ENCODE measurements at regions not wholly inside any gene's neighbourhood (a gene's known extent, or its start where the extent isn't known, plus 50 kb on each side); places are given as distances from the start of the nearest gene placed in this dataset.
A peak's percentile ranks its signal among the peaks of the same experiment; 100 is the strongest.

- no peak for TF ChIP-seq SSRP1 (CRISPR knock-in tag; IDR thresholded peaks at IDR 0.05)
- TF ChIP-seq ZNF264 (CRISPR knock-in tag; IDR thresholded peaks at IDR 0.05), result no peak; the same call in 1 of the 2 replicates
- no peak for TF ChIP-seq EED (CRISPR knock-in tag; IDR thresholded peaks at IDR 0.05)
- peak; percentile 95 for TF ChIP-seq XRCC5 (optimal IDR thresholded peaks at IDR 0.05; ENCODE audit: low read length)
- TF ChIP-seq AGO2 (optimal IDR thresholded peaks at IDR 0.05; ENCODE audit: low read depth, low read length), result no peak
- peak; percentile 73; the same call in 1 of the 2 replicates for TF ChIP-seq ZNF614 (CRISPR knock-in tag; IDR thresholded peaks at IDR 0.05; ENCODE audit: borderline replicate concordance)
- peak; percentile 72 for TF ChIP-seq TEAD3 (CRISPR knock-in tag; optimal IDR thresholded peaks at IDR 0.05; ENCODE audit: borderline replicate concordance)
- TF ChIP-seq PTBP1 (IDR thresholded peaks at IDR 0.05; ENCODE audit: low read depth, low read length, poor library complexity, severe bottlenecking), result peak; percentile 67
- TF ChIP-seq STAG1 (CRISPR knock-in tag; IDR thresholded peaks at IDR 0.05), result peak; percentile 84
- no peak for TF ChIP-seq SOX6 (IDR thresholded peaks at IDR 0.05)
- TF ChIP-seq SOX6 (CRISPR knock-in tag; IDR thresholded peaks at IDR 0.05), result peak; percentile 74
- TF ChIP-seq ZNF598 (CRISPR knock-in tag; IDR thresholded peaks at IDR 0.05; ENCODE audit: borderline replicate concordance), result 0 out of 2 replicates have a peak, but pooled peaks have one; percentile 82
- TF ChIP-seq MAX (IDR thresholded peaks at IDR 0.05), result peak; percentile 82
- TF ChIP-seq, protein P1, sequence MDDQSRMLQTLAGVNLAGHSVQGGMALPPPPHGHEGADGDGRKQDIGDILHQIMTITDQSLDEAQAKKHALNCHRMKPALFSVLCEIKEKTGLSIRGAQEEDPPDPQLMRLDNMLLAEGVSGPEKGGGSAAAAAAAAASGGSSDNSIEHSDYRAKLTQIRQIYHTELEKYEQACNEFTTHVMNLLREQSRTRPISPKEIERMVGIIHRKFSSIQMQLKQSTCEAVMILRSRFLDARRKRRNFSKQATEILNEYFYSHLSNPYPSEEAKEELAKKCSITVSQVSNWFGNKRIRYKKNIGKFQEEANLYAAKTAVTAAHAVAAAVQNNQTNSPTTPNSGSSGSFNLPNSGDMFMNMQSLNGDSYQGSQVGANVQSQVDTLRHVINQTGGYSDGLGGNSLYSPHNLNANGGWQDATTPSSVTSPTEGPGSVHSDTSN (CRISPR knock-in tag; IDR thresholded peaks at IDR 0.05; ENCODE audit: borderline replicate concordance), result no peak
- TF ChIP-seq, protein P2, sequence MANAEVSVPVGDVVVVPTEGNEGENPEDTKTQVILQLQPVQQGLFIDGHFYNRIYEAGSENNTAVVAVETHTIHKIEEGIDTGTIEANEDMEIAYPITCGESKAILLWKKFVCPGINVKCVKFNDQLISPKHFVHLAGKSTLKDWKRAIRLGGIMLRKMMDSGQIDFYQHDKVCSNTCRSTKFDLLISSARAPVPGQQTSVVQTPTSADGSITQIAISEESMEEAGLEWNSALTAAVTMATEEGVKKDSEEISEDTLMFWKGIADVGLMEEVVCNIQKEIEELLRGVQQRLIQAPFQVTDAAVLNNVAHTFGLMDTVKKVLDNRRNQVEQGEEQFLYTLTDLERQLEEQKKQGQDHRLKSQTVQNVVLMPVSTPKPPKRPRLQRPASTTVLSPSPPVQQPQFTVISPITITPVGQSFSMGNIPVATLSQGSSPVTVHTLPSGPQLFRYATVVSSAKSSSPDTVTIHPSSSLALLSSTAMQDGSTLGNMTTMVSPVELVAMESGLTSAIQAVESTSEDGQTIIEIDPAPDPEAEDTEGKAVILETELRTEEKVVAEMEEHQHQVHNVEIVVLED (CRISPR knock-in tag; IDR thresholded peaks at IDR 0.05; ENCODE audit: borderline replicate concordance), result peak; percentile 39; the same call in 1 of the 2 replicates
- TF ChIP-seq GLI4 (CRISPR knock-in tag; IDR thresholded peaks at IDR 0.05; ENCODE audit: borderline replicate concordance), result no peak
- TF ChIP-seq, protein P3, sequence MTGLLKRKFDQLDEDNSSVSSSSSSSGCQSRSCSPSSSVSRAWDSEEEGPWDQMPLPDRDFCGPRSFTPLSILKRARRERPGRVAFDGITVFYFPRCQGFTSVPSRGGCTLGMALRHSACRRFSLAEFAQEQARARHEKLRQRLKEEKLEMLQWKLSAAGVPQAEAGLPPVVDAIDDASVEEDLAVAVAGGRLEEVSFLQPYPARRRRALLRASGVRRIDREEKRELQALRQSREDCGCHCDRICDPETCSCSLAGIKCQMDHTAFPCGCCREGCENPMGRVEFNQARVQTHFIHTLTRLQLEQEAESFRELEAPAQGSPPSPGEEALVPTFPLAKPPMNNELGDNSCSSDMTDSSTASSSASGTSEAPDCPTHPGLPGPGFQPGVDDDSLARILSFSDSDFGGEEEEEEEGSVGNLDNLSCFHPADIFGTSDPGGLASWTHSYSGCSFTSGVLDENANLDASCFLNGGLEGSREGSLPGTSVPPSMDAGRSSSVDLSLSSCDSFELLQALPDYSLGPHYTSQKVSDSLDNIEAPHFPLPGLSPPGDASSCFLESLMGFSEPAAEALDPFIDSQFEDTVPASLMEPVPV (CRISPR knock-in tag; IDR thresholded peaks at IDR 0.05), result 0 out of 2 replicates have a peak, but pooled peaks have one; percentile 73
- no peak for TF ChIP-seq ZNF790 (CRISPR knock-in tag; IDR thresholded peaks at IDR 0.05; ENCODE audit: borderline replicate concordance)
- peak; percentile 95; the same call in 1 of the 2 replicates for TF ChIP-seq ARHGAP35 (CRISPR knock-in tag; IDR thresholded peaks at IDR 0.05; ENCODE audit: borderline replicate concordance)
- 0 out of 2 replicates have a peak, but pooled peaks have one; percentile 56 for TF ChIP-seq ZNF276 (CRISPR knock-in tag; IDR thresholded peaks at IDR 0.05; ENCODE audit: low read depth)
- TF ChIP-seq NR2C2 (CRISPR knock-in tag; IDR thresholded peaks at IDR 0.05; ENCODE audit: borderline replicate concordance), result peak; percentile 54; the same call in 1 of the 2 replicates
- no peak; the same call in 1 of the 2 replicates for TF ChIP-seq ZMAT3 (CRISPR knock-in tag; conservative IDR thresholded peaks at IDR 0.05)
- peak; percentile 81 for TF ChIP-seq ZNF224 (CRISPR knock-in tag; IDR thresholded peaks at IDR 0.05)
Observed at GRCh38 chr11:15650105-15650938, 535.6 kb downstream of the INSC start (continued).
